Cardiac muscle cell (in vitro differentiated cells and primary cell): ENCODE measurements at regions not wholly inside any gene's neighbourhood (a gene's known extent, or its start where the extent isn't known, plus 50 kb on each side); places are given as distances from the start of the nearest gene placed in this dataset.
"Not testable (repeated sequence)": the region's sequence is repeated elsewhere in the genome, so short reads cannot be mapped to it uniquely, and the experiment has no call there.

ENCODE experiments used
- DNase-seq, 2 donors: peaks; one replicate each; pipeline versions ENCODE4 v3.0.0 to v3.0.0-alpha.2; 2010 to 2017; ENCODE audit warnings: low read depth in 1 of 2, low spot score in 1 of 2
- H3K27ac ChIP-seq: fragments of 200-600 bp; sonication (generic); 2 replicates; pipeline ENCODE4 v1.5.1; 2016
- H3K27me3 ChIP-seq: fragments of 200-600 bp; sonication (generic); 2 replicates; pipeline ENCODE4 v1.6.0; 2016; ENCODE audit warnings: control low read depth
- H3K36me3 ChIP-seq: fragments of 200-600 bp; sonication (generic); 2 replicates; pipeline ENCODE4 v1.5.1; 2016; ENCODE audit warnings: control low read depth
- H3K4me1 ChIP-seq: fragments of 200-600 bp; sonication (generic); 2 replicates; pipeline ENCODE4 v1.8.1; 2017; ENCODE audit warnings: low read depth, mild to moderate bottlenecking, mixed run types
- H3K4me3 ChIP-seq: fragments of 200-600 bp; sonication (generic); 2 replicates; pipeline ENCODE4 v1.5.1; 2016; ENCODE audit warnings: mild to moderate bottlenecking
- H3K9me3 ChIP-seq: fragments of 200-600 bp; sonication (generic); 2 replicates; pipeline ENCODE4 v1.5.1; 2017; ENCODE audit warnings: low read depth, mild to moderate bottlenecking, control low read depth
- CTCF ChIP-seq: IDR thresholded peaks from 2 replicates; pipeline ENCODE4 v1.5.1; 2012; ENCODE audit warnings: low read depth, mild to moderate bottlenecking, low read length

DNA sequence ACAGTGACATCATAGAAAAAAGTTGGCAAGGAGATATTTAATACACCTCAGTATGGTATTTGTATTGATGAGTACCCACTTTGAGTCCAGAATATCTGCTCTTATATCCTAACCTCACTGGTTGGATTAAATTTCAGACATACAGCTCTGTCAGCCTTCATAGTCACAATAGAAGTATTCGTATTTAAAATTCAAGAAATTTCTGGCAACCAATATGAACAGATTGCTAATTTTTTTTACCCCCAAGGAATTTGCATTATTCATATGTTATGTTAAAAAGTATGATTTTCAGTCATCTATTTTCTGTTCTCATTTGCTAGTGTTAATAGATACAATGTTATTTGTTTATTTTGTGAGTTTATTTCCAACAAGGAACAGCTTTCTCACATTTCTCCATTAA is 1306.8 kb upstream of the NXPH2 start:
- no peaks in the 10 kb centered on the region for H3K9me3 ChIP-seq
- no peak for TF ChIP-seq CTCF
- no peaks in the 10 kb centered on the region for H3K4me1 ChIP-seq

GRCh38 chr2:140085674-140086073 is 1305.5 kb upstream of the NXPH2 start:
- H3K27me3 ChIP-seq: no peaks in the 10 kb centered on the region
- no peaks in the 10 kb centered on the region for H3K4me1 ChIP-seq
- TF ChIP-seq CTCF: peak; percentile 12
- H3K27ac ChIP-seq: no peak overlapping the region
- no peaks in the 10 kb centered on the region for H3K36me3 ChIP-seq
- H3K9me3 ChIP-seq: no peaks in the 10 kb centered on the region
- DNase-seq: peak in 1 of 2 donors; percentile 11
- no peak overlapping the region for H3K4me3 ChIP-seq

More for the DNA sequence above, 1306.8 kb upstream of the NXPH2 start:
- H3K4me3 ChIP-seq: no peak overlapping the region
- no peaks in the 10 kb centered on the region for H3K27me3 ChIP-seq
- DNase-seq: no peak
- no peak overlapping the region for H3K27ac ChIP-seq
- H3K36me3 ChIP-seq: no peaks in the 10 kb centered on the region

DNA sequence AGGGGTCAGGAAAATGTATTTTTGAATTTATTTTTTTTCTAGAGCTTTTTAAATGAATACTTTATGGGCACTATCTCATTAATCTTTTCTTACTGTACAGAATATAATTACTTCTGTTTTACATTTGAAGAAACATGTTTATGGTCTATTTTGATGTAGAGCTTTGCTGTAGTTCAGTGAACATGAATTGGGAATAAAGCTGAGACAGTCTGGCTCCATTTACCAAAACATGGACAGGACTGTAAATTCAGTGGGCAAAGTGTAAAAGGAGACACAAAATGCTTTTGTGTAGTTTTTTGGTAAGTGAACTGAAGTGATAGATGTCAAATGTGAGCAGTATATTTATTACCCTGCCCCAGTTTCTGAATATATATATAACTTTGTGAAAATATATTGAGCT is 1298.8 kb upstream of the NXPH2 start:
- H3K27me3 ChIP-seq: no peaks in the 10 kb centered on the region
- no peaks in the 10 kb centered on the region for H3K4me1 ChIP-seq
- no peaks in the 10 kb centered on the region for H3K36me3 ChIP-seq
- no peak for TF ChIP-seq CTCF
- H3K27ac ChIP-seq: no peak overlapping the region
- no peaks in the 10 kb centered on the region for H3K9me3 ChIP-seq
- no peak for DNase-seq
- no peak overlapping the region for H3K4me3 ChIP-seq

DNA sequence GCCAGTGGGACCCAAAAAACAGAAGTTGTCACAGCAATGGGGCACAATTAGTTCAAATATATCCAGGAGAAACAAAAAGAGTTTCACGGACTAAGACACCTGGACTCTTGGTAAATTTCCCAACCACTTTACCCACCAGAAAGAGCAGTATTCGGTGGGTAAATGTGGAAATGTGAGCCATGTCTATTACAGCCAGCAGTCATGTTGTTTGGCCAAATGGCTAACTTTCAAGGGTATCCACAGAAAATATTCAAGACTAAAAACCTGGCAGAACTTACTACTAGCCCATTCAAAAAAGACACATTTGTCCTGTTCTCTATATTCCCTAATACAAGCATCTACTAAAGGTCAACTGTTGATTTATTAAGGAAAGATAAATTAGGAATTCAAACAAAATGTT is 1296.0 kb upstream of the NXPH2 start:
- Histone ChIP-seq H3K4me1 (no peaks in the 10 kb centered on the region), H3K36me3 (no peaks in the 10 kb centered on the region), H3K27ac (no peak overlapping the region), H3K4me3 (no peak overlapping the region), H3K27me3 (no peaks in the 10 kb centered on the region), H3K9me3 (no peaks in the 10 kb centered on the region)
- no peak for TF ChIP-seq CTCF
- DNase-seq: no peak

DNA sequence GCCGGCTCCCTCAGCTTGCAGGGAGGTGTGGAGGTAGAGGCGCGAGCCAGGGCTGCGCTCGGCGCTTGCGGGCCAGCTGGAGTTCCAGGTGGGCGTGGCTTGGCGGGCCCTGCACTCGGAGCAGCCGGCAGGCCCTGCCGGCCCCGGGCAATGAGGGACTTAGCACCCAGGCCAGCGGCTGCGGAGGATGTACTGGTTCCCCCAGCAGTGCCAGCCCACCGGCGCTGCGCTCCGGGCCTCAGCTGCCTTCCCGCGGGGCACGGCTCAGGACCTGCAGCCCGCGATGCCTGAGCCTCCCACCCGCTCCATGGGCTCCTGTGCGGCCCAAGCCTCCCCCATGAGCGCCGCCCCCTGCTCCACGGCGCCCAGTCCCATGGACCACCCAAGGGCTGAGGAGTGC is 1293.6 kb upstream of the NXPH2 start:
- not testable (repeated sequence) for H3K36me3 ChIP-seq, H3K9me3 ChIP-seq, H3K27ac ChIP-seq, H3K27me3 ChIP-seq, H3K4me1 ChIP-seq, DNase-seq, H3K4me3 ChIP-seq

GRCh38 chr2:140067661-140068060 is 1287.5 kb upstream of the NXPH2 start:
- Histone ChIP-seq H3K36me3 (no peaks in the 10 kb centered on the region), H3K27me3 (no peaks in the 10 kb centered on the region), H3K4me3 (no peak overlapping the region), H3K27ac (no peak overlapping the region), H3K4me1 (no peaks in the 10 kb centered on the region), H3K9me3 (no peaks in the 10 kb centered on the region)
- TF ChIP-seq CTCF: no peak
- no peak for DNase-seq
